K562 (cell line): ENCODE measurements at regions not wholly inside any gene's neighbourhood (a gene's known extent, or its start where the extent isn't known, plus 50 kb on each side); places are given as distances from the start of the nearest gene placed in this dataset.

Source experiments
- ATAC-seq: fragments of 200-7000 bp; cut with Tn5 transposase; 3 replicates; pipeline ENCODE4 v1.9.1; 2020; ENCODE audit warnings: moderate library complexity
- BruUV-seq: library from RNA; stranded (reverse); fragments of 400-500 nt; replicated peaks from 2 replicates; lab custom pipeline; 2021; lab: Mats Ljungman, UMichigan
- CTCF ChIA-PET: fragments of 300-600 bp; formaldehyde crosslinking; extraction: SDS; loops from one replicate; lab custom pipeline; 2021; ENCODE audit warnings: low intra/inter-chr PET ratio; lab: Yijun Ruan, JAX
- POLR2A ChIA-PET: fragments of 300-600, 350-650 bp; sonication (Branson Sonifier 250); formaldehyde crosslinking; extraction: SDS; loops from one replicate; lab custom pipeline; 2021; ENCODE audit warnings: antibody characterized with exemption, inconsistent platforms; lab: Yijun Ruan, JAX
- DNase-seq, 4 experiments: peaks; one replicate each; pipeline versions ENCODE4 v3.0.0 to v3.0.0-alpha.2; 2011 to 2018; ENCODE audit warnings: low spot score in 3 of 4, mixed read lengths in 3 of 4; ENCODE audit errors: extremely low read depth in 1 of 4
- FAIRE-seq: peaks from 2 replicates; lab custom pipeline; 2011; peaks lifted over from hg19 to GRCh38; lab: Jason Lieb, UNC
- H2AFZ ChIP-seq: 2 replicates; pipeline ENCODE4 v1.6.0; 2011; ENCODE audit warnings: low read depth, low read length, control low read depth, inconsistent platforms
- H3K27ac ChIP-seq: fragments of 200-600 bp; 3 replicates; pipeline ENCODE4 v1.8.0; 2011; ENCODE audit warnings: low read depth, mild to moderate bottlenecking, control low read depth, inconsistent platforms, low read length, moderate library complexity, mixed read lengths; ENCODE audit errors: extremely low read depth
- H3K27me3 ChIP-seq, 2 experiments: fragments of 300-600 bp in 1 of 2; 2 replicates in 1 of 2; 3 replicates in 1 of 2; pipeline versions ENCODE4 v1.6.0 to v1.8.0; 2011; ENCODE audit warnings: inconsistent platforms in 2 of 2, low read length in 2 of 2, mild to moderate bottlenecking in 1 of 2, mixed read lengths in 1 of 2, moderate library complexity in 1 of 2; ENCODE audit not compliant: control insufficient read depth in 2 of 2, insufficient read depth in 2 of 2
- H3K36me3 ChIP-seq: fragments of 300-600 bp; 3 replicates; pipeline ENCODE4 v1.8.0; 2011; ENCODE audit warnings: mild to moderate bottlenecking, low read length, inconsistent platforms; ENCODE audit not compliant: control insufficient read depth, insufficient read depth
- H3K4me1 ChIP-seq, 2 experiments: fragments of 200-600 bp in 1 of 2; replicated peaks in 1 of 2; 2 replicates in 1 of 2; 3 replicates in 1 of 2; pipeline versions ENCODE4 v1.5.1 to v1.8.0; 2011; ENCODE audit warnings: inconsistent platforms in 2 of 2, low read length in 2 of 2, mild to moderate bottlenecking in 1 of 2, mixed read lengths in 1 of 2, moderate library complexity in 1 of 2; ENCODE audit not compliant: control insufficient read depth in 2 of 2, insufficient read depth in 2 of 2
- H3K4me2 ChIP-seq: 2 replicates; pipeline ENCODE4 v1.6.1; 2011; ENCODE audit warnings: low read length, control low read depth, inconsistent platforms, mixed read lengths; ENCODE audit not compliant: insufficient read depth
- H3K4me3 ChIP-seq: fragments of 200-600 bp; sonication (generic), shearing (Covaris generic); 2 replicates; pipeline ENCODE4 v1.5.1; 2016; ENCODE audit warnings: control low read depth, inconsistent platforms
- H3K79me2 ChIP-seq: fragments of 200-600 bp; 3 replicates; pipeline ENCODE4 v1.8.0; 2011; ENCODE audit warnings: low read length, inconsistent platforms; ENCODE audit not compliant: control insufficient read depth, insufficient read depth
- H3K9ac ChIP-seq, 2 experiments: 2 replicates each; pipeline versions ENCODE4 v1.6.0 to v1.6.1; 2011; ENCODE audit warnings: low read depth in 2 of 2, low read length in 2 of 2, control low read depth in 1 of 2, inconsistent platforms in 1 of 2, mild to moderate bottlenecking in 1 of 2, mixed read lengths in 1 of 2; ENCODE audit not compliant: insufficient read depth in 1 of 2
- H3K9me1 ChIP-seq: one replicate; pipeline ENCODE4 v1.6.0; 2011; ENCODE audit warnings: inconsistent platforms, mild to moderate bottlenecking, low read length, moderate library complexity; ENCODE audit not compliant: control insufficient read depth, insufficient read depth
- H3K9me3 ChIP-seq: replicated peaks from 2 replicates; pipeline ENCODE4 v1.5.1; 2011; ENCODE audit warnings: low read depth, low read length, inconsistent platforms; ENCODE audit not compliant: control insufficient read depth, insufficient read depth
- H4K20me1 ChIP-seq: replicated peaks from 2 replicates; pipeline ENCODE4 v1.6.1; 2011; ENCODE audit warnings: low read length, inconsistent platforms, mixed read lengths; ENCODE audit not compliant: control insufficient read depth, insufficient read depth
- CREB3L1 ChIP-seq: fragments of 450-650 bp; IDR thresholded peaks from 2 replicates; pipeline ENCODE4 v1.6.1; 2014; ENCODE audit warnings: low read depth, mild to moderate bottlenecking, moderate library complexity, borderline replicate concordance
- DEAF1 ChIP-seq: fragments of 450-650 bp; formaldehyde crosslinking; IDR thresholded peaks from 2 replicates; pipeline ENCODE4 v1.4.0; 2020; ENCODE audit warnings: mild to moderate bottlenecking, moderate library complexity
- FOXK1 ChIP-seq: sonication (generic); formaldehyde crosslinking; IDR thresholded peaks from 2 replicates; pipeline ENCODE4 v1.8.0; 2022; ENCODE audit warnings: missing genetic modification reagents, mild to moderate bottlenecking, borderline replicate concordance
- HMG20A ChIP-seq: fragments of 450-650 bp; formaldehyde crosslinking; conservative IDR thresholded peaks from 2 replicates; pipeline ENCODE4 v1.4.0; 2020; ENCODE audit warnings: mild to moderate bottlenecking, mixed read lengths
- HNRNPLL ChIP-seq: fragments of 200-400 bp; formaldehyde crosslinking; IDR thresholded peaks from 2 replicates; pipeline ENCODE4 v1.6.1; 2017; ENCODE audit warnings: low read length, low read depth, mild to moderate bottlenecking; ENCODE audit not compliant: poor library complexity, severe bottlenecking
- RFX5 ChIP-seq: IDR thresholded peaks from 2 replicates; pipeline ENCODE4 v1.6.1; 2011; ENCODE audit warnings: low read depth, mild to moderate bottlenecking, improper control_type of control experiment, low read length
- THRB ChIP-seq: fragments of 450-650 bp; formaldehyde crosslinking; conservative IDR thresholded peaks from 2 replicates; pipeline ENCODE4 v1.4.0; 2022; ENCODE audit warnings: mild to moderate bottlenecking, missing genetic modification characterization
- ZNF165 ChIP-seq: fragments of 250-450 bp; sonication (Bioruptor Pico); IDR thresholded peaks from 2 replicates; pipeline ENCODE4 v1.4.0; 2020; ENCODE audit warnings: borderline replicate concordance
- ZNF277 ChIP-seq: fragments of 250-450 bp; sonication (Bioruptor Pico); IDR thresholded peaks from 2 replicates; pipeline ENCODE4 v1.8.0; 2022; ENCODE audit warnings: inconsistent platforms, mild to moderate bottlenecking, moderate library complexity, borderline replicate concordance
- ZNF609 ChIP-seq: sonication (generic); formaldehyde crosslinking; IDR thresholded peaks from 2 replicates; pipeline ENCODE4 v1.8.1; 2023; ENCODE audit warnings: missing genetic modification reagents, mild to moderate bottlenecking, borderline replicate concordance
- WGBS: fragments of 100-300 bp; shearing (Covaris generic); methylation state at CpG from one replicate; pipeline ENCODE4 v1.1.6; 2016; ENCODE audit warnings: low coverage, mixed read lengths; ENCODE audit not compliant: insufficient coverage; ENCODE audit errors: missing lambda C conversion rate; 5-methylcytosine and 5-hydroxymethylcytosine counted together
- in situ Hi-C: fragments of 300-500 bp; cut with MboI; formaldehyde crosslinking; loops from 4 replicates; pipeline ENCODE4 v1.15.0; 2018; ENCODE audit warnings: inconsistent platforms, mixed read lengths
- intact Hi-C: fragments of 100-400 bp; cut with micrococcal nuclease; formaldehyde crosslinking; loops from 2 replicates; pipeline ENCODE4 v1.14.2; 2022

- no TSS peak for BruUV-seq
- Histone ChIP-seq H3K27me3 (peaks cover 28 to 40% of the 10 kb centered on the region in 2 experiments), H3K4me1 (peaks cover 0 to 5% of the 10 kb centered on the region in 2 experiments; a peak in 2 of 5 replicates), H3K9me1 (no peaks in the 10 kb centered on the region), H3K27ac (no peak overlapping the region), H3K36me3 (no peaks in the 10 kb centered on the region), H3K9ac (no peak overlapping the region), H3K79me2 (no peaks in the 10 kb centered on the region), H4K20me1 (peaks cover 20% of the 10 kb centered on the region; the same call in 1 of the 2 replicates), H3K4me2 (no peak overlapping the region), H3K9me3 (no peaks in the 10 kb centered on the region), H3K4me3 (no peak overlapping the region), H2AFZ (no peak overlapping the region)
- intact Hi-C loops = loop anchor here (5.0 kb wide), 1 partner anchor 332 kb away; no protein-coding TSS in a partner anchor
- no peak for ATAC-seq
- ChIA-PET POLR2A (interaction anchor here (0.6 to 6.4 kb wide), 15 partner anchors 12 to 458 kb away, joined by 3 to 110 read pairs (median 3); no protein-coding TSS in a partner anchor), CTCF (no interaction called here)
- no peak for FAIRE-seq
- WGBS = 0% methylated on average over 2 of the region's 2 CpGs
- DNase-seq = no peak
- in situ Hi-C loops = no loop called here
- no peak for TF ChIP-seq DEAF1 (CRISPR knock-in tag)
- TF ChIP-seq HNRNPLL = no peak
- peak; percentile 78; the same call in 1 of the 2 replicates for TF ChIP-seq ZNF277 (CRISPR knock-in tag)
- TF ChIP-seq ZNF609 = no peak
- no peak for TF ChIP-seq FOXK1 (CRISPR knock-in tag)
- TF ChIP-seq RFX5 = no peak
- TF ChIP-seq CREB3L1 = no peak
- TF ChIP-seq THRB (CRISPR knock-in tag) = 0 out of 2 replicates have a peak, but pooled peaks have one; percentile 75
- TF ChIP-seq ZNF165 (CRISPR knock-in tag) = 0 out of 2 replicates have a peak, but pooled peaks have one; percentile 58
- TF ChIP-seq HMG20A = 0 out of 2 replicates have a peak, but pooled peaks have one; percentile 10
Observed at GRCh38 chr22:22044153-22044552, 61.6 kb upstream of the TOP3B start.
